Fibroblast of peridontal ligament (primary cell): ENCODE measurements at regions not wholly inside any gene's neighbourhood (a gene's known extent, or its start where the extent isn't known, plus 50 kb on each side); places are given as distances from the start of the nearest gene placed in this dataset.

Experiments used
- DNase-seq: peaks from one replicate; pipeline ENCODE4 v3.0.0-alpha.2; 2010; ENCODE audit errors: extremely low read depth

GRCh38 chr5:165894916-165895315 lies 2389.5 kb downstream of the MAT2B start:
- no peak for DNase-seq

GRCh38 chr5:165903835-165904234 lies 2387.6 kb upstream of the WWC1 start:
- DNase-seq = no peak

- DNase-seq = no peak
These were observed 2384.6 kb upstream of the WWC1 start for GRCh38 chr5:165906871-165907270.

DNA sequence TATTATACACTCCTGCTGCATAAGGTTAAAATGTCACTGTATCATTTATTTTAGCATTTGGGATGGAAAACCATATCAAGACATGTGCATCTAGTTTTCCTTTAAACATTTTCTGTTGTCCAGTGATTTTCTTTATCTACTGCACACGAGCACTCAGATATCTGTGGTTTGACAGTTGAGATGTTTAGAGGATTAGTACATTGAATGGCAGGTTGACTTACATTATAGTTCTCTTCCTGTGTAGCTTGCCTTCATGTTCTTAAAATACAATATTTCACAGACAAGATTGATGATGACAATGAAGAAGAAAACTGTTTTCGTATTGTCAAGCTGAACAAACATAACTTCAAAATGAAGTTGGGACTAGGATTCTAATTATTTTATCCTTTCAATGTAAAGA lies 2378.4 kb upstream of the WWC1 start:
- no peak for DNase-seq

- DNase-seq = no peak
These were observed 2377.0 kb upstream of the WWC1 start for GRCh38 chr5:165914456-165914855.

DNA sequence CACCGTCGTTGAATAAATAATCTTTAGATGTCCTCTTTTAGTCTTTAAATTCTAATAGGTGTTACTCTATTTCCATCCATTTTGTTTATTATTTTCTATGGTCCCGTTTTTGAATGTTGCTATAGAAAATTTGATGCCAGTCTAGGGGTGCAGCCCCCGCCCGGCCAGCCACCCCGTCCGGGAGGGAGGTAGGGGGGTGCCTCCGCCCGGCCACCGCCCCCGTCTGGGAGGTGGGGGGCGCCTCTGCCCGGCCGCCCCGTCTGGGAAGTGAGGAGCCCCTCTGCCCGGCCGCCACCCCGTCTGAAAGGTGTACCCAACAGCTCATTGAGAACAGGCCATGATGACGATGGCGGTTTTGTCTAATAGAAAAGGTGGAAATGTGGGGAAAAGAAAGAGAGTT lies 2372.2 kb upstream of the WWC1 start:
- no peak for DNase-seq

- DNase-seq = no peak
These were observed 2370.8 kb upstream of the WWC1 start for GRCh38 chr5:165920655-165921054.

- no peak for DNase-seq
These were observed 2362.5 kb upstream of the WWC1 start for GRCh38 chr5:165928971-165929370.

DNA sequence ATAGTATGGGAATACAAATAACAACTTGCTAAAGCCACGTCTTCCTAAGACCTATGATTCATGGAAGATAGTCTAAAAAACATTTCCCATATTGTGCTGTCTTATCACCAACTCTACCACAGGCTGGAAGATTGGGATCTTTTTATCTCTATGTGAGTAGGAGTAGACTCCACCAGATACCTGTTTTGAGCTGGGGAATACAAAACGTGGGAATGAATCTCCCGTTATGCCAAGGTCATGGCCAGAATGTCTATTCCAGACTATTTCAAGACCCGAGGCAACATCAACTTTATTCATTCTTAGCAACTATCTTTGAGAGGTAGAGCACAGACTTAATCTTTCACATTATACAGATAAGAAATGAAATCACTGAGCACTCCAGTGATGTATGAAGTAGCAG lies 2350.9 kb upstream of the WWC1 start:
- DNase-seq = no peak

DNA sequence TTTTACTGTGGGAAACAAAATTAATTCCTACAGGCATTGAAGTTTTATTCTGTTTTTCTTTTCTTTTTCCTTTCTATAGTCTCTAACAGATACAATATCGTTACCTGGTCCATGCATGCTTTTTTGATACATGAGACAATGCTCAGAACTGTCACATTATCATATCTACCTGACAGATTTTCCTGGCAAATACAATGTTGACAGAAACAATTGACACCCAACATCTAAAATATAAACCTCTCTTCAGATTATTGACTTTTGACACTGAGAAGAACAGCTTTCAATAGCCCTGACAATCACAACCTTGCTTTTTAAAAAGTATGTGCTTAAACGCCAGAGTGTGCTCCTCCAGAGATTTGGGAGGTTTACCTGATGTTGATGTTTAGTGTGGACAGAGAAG lies 2334.6 kb upstream of the WWC1 start:
- DNase-seq = no peak

- DNase-seq = no peak
These were observed 2309.8 kb upstream of the WWC1 start for GRCh38 chr5:165981671-165982070.

DNA sequence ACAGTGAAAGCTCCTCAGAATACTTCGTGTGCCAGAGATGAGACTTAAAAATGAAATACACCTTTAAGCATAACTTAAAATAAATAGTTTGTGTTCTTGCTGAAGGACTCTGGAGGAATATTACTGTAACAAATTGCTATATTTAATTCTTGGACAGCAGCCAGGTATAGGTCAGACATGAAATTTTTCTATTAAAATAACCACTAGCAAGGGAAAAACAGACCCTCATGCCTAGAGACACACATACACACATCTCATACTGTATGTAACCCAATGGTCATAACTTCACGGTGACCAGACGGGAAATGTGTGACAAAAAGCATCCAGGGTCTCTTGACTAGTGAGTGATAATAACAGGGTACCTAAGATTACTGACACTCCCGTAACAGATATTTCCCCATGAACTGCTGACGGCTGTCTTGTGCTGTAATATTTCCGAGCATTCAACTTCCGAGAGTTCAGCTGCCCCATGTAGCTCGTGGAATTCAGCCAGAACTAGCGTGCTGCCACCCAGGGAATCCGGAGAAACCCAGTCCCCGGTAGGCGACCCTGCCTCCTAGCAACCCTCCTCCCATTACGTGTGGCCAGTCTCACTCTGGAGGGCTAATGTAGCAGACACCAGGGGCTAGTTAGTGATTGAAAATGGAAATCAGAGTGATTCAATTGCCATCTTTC lies 2295.1 kb upstream of the WWC1 start:
- DNase-seq = no peak

DNA sequence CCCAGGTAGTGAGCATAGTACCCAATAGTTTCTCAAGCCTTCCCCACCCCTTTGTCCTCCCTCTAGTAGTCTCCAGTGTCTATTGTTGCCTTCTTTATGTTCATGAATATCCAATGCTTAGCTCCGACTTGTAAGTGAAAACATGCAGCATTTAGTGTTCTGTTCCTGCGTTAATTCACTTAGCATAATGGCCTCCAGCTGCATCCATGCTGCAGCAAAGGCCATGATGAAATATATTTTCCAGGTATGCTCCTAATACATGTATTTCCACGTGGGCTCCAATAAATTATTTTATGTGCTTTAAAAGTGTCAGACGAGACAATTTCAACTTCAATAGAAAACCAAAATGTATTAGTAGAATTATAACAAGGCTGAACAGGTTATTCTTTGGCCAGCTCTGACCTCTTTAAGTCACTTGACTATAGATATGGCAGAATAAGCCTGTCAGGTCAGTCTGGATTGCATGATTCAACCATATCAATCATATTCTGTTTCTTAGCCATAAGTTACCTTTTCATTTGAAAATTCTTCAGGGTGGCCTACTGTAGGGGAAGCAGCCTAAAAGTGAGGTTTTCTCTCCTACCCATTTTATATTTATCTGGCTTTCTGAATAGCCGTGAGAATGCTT lies 2291.6 kb upstream of the WWC1 start:
- DNase-seq = no peak

DNA sequence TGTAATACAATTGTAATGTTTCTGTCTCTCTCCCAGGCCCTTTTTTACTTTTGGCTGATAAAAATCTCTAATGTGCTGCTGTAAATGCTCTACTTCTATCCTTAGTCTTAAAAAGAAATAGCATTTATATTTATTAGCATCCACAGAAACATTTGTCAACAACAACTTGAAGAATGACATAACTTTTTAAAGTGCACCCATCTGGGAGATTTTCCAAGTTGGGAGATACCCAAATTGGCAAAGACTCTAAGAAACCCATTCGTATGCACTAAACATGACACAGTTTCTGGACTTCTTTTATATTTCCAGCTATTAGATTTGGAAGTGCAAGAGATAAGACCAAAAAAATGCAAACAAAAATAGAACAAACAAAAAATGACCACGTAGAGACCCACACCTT lies 2287.4 kb upstream of the WWC1 start:
- no peak for DNase-seq

DNA sequence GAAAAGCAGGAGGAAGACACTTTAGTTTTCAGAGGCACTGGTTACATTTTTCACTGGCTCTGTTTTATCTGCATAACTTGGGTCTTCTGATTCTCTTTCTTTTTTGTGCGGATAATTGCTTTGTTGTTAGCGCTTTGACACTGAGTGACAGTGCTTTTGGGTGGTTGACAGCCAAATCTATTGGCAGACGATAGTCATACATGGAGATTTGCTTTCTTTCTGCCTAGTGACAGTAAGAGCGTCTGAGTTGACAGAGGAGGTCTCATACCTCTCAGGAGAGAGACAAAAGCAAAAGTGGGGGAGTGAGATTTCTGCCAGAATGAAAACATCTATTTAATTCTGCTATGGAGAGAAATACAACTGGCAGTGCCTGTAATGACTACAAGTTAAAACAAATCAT lies 2278.0 kb upstream of the WWC1 start:
- DNase-seq = no peak

- DNase-seq = no peak
These were observed 2277.2 kb upstream of the WWC1 start for GRCh38 chr5:166014256-166014655.

- no peak for DNase-seq
These were observed 2272.7 kb upstream of the WWC1 start for GRCh38 chr5:166018716-166019115.

DNA sequence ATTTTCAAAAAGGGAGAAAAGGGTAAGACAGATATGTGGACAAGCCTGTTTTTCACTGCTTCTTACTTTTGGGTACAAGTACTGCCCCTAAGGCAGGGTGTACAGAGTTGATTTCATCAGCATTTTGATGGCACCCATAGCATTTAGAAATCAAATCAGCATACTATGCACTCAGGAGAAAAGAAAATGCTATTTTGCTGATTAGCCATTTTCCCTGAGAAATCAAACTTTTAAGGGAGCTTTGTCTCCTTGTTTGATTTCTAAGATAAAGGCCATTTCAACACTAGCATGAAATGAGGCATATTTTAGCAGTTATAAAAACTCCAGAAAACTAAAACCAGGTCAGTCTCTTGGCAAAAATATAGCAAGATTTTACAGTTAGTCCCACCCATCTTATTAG lies 2269.4 kb upstream of the WWC1 start:
- no peak for DNase-seq

GRCh38 chr5:166024970-166025369 lies 2266.5 kb upstream of the WWC1 start:
- no peak for DNase-seq

GRCh38 chr5:166027582-166027981 lies 2263.9 kb upstream of the WWC1 start:
- DNase-seq = no peak

DNA sequence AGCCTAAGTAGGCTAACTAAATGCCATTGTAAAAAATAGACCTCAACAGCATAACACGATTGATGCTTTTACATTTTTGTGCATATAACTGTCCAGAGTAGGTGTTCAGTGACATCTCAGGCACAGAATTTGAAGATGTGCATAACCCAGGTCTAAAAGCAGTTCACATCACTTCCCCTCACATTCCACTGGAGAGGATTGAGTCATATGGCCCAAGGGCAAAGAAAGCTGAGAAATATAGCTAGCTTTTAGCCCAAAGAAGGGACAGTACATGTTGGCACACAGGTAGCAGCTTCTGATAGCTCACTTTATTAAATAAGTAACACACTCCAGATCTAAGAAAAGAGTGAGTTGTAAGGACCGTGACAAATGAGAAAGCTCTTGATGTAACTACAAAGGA lies 2259.5 kb upstream of the WWC1 start:
- no peak for DNase-seq

GRCh38 chr5:166032601-166033000 lies 2258.8 kb upstream of the WWC1 start:
- DNase-seq = no peak

DNA sequence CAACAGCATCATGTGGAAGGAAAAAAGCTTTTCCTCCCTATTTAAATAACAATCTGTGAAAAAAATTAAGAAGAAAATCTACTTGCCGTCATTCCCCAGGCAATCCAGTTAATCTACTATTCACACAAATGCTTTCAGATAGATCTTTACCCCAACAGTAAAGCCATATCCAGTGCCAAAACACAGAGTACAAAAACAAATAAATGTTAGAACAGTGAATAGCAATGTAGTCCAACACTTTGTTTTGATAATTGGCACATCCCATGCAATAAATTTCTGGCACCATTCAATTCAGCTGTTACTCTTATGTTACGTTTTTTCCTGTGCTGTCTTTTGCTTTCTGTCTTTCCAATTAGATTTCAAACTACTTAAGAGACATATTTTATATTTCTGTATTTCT lies 2245.5 kb upstream of the WWC1 start:
- no peak for DNase-seq

- DNase-seq = no peak
These were observed 2244.5 kb upstream of the WWC1 start for GRCh38 chr5:166046956-166047355.
